ENCODE measurements at regions not wholly inside any gene's neighbourhood (a gene's known extent, or its start where the extent isn't known, plus 50 kb on each side); places are given as distances from the start of the nearest gene placed in this dataset.

GRCh38 chr15:77538793-77539497, 93.8 kb downstream of the LINGO1 start:
- ATAC-seq, result peak; percentile 43
- peaks cover 18% of the 10 kb centered on the region for H3K4me1 ChIP-seq (ENCODE audit: low read depth)
- TF ChIP-seq CTCF (IDR thresholded peaks at IDR 0.05), result no peak
- no peak overlapping the region for H3K4me3 ChIP-seq
- DNase-seq, result peak in 2 of 3 donors; percentile 68 to 72
- H3K36me3 ChIP-seq (ENCODE audit: low read depth), result no peaks in the 10 kb centered on the region
- H3K9me3 ChIP-seq, result no peaks in the 10 kb centered on the region
- intact Hi-C loops (cut with DNase I, micrococcal nuclease), result no loop called here

DNA sequence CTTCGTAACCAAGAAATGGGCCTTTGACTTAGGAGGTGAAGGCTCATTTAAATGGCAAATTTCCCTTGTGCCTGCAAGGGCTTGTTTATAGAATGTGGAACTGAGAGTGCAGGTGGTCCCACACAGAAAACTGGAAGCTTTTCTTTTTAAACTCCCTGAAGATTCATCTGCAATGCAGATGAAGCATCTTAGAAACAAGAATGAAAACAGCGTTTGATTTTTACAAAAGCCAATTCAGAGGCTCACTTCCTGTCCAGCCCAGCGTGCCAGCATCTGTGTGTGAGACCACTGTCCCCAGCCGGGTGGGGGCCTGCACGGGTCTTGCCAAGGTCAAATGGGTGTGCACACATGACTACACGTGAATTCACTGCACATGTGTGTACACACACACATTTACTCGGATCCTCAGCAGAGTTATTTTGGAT, 94.7 kb downstream of the LINGO1 start:
- H3K4me3 ChIP-seq, result no peak overlapping the region
- peaks cover 15% of the 10 kb centered on the region for H3K4me1 ChIP-seq (ENCODE audit: low read depth)
- no peak for DNase-seq
- no peaks in the 10 kb centered on the region for H3K9me3 ChIP-seq
- no peak for ATAC-seq
- TF ChIP-seq CTCF (IDR thresholded peaks at IDR 0.05), result no peak
- intact Hi-C loops (cut with DNase I, micrococcal nuclease), result no loop called here
- H3K36me3 ChIP-seq (ENCODE audit: low read depth), result no peaks in the 10 kb centered on the region

DNA sequence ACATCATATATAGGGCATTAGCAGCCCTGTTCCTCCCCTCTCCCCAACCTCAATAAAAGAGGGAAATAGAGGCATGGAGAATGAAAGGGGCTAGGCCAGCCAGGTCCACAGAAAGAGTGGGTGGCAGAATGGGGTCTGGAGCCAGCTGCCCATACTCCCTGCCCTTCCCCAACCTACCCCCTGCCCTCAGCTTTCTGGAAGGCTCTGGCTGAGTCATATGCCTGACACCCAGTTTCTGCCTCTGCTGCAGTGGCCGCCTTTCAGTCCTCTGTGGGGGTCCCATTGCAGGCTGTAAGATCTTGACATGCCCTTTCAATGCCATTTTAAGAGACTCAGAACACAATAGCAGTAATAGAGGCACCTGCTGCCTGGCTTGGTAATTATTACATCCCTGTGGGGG, 95.7 kb downstream of the LINGO1 start:
- no peaks in the 10 kb centered on the region for H3K36me3 ChIP-seq (ENCODE audit: low read depth)
- H3K4me3 ChIP-seq, result no peak overlapping the region
- no peak for ATAC-seq
- intact Hi-C loops (cut with DNase I, micrococcal nuclease), result no loop called here
- DNase-seq, result no peak
- TF ChIP-seq CTCF (IDR thresholded peaks at IDR 0.05), result no peak
- H3K9me3 ChIP-seq, result no peaks in the 10 kb centered on the region
- peaks cover 12% of the 10 kb centered on the region for H3K4me1 ChIP-seq (ENCODE audit: low read depth)

- no peaks in the 10 kb centered on the region for H3K9me3 ChIP-seq
- DNase-seq (peak in 1 of 3 donors; percentile 66), ATAC-seq (peak; percentile 27)
- peaks cover 12% of the 10 kb centered on the region for H3K4me1 ChIP-seq (ENCODE audit: low read depth)
- H3K36me3 ChIP-seq (ENCODE audit: low read depth), result no peaks in the 10 kb centered on the region
- H3K4me3 ChIP-seq, result no peak overlapping the region
- intact Hi-C loops (cut with DNase I, micrococcal nuclease), result no loop called here
- TF ChIP-seq CTCF (IDR thresholded peaks at IDR 0.05), result no peak
Measured at GRCh38 chr15:77535845-77536244, 96.9 kb downstream of the LINGO1 start.

Measured in mucosa of descending colon (tissue), 3 donors.